ENCODE measurements at regions not wholly inside any gene's neighbourhood (a gene's known extent, or its start where the extent isn't known, plus 50 kb on each side); places are given as distances from the start of the nearest gene placed in this dataset.
"Not testable (repeated sequence)": the region's sequence is repeated elsewhere in the genome, so short reads cannot be mapped to it uniquely, and the experiment has no call there.

- TF ChIP-seq CTCF (IDR thresholded peaks at IDR 0.05; ENCODE audit: insufficient read depth, low read depth, low read length) = no peak
- Histone ChIP-seq H3K27me3 (ENCODE audit: control insufficient read depth, insufficient read depth, low read length) (no peaks in the 10 kb centered on the region), H3K4me3 (ENCODE audit: low read depth, low read length) (no peak overlapping the region), H3K36me3 (ENCODE audit: control insufficient read depth, insufficient read depth, low read length) (no peaks in the 10 kb centered on the region; the same call in 1 of the 2 replicates)
- ChIA-PET CTCF (interaction anchor here (0.6 kb wide), 1 partner anchor 486 kb away, joined by 3 read pairs; no protein-coding TSS in a partner anchor), POLR2A (interaction anchor here (0.7 kb wide), 1 partner anchor 24 kb away, joined by 14 read pairs; no protein-coding TSS in a partner anchor)
- DNase-seq (ENCODE audit: low read depth) = no peak
Measured at GRCh38 chr10:80025281-80025680, 53.2 kb upstream of the TMEM254 start.

- H3K27me3 ChIP-seq (ENCODE audit: control insufficient read depth, insufficient read depth, low read length); H3K4me3 ChIP-seq (ENCODE audit: low read depth, low read length); POLR2A ChIA-PET; DNase-seq (ENCODE audit: low read depth); CTCF ChIA-PET; H3K36me3 ChIP-seq (ENCODE audit: control insufficient read depth, insufficient read depth, low read length): not testable (repeated sequence)
Measured at GRCh38 chr10:80022408-80023001, 56.0 kb upstream of the TMEM254 start.

GRCh38 chr10:80018406-80018984 is 60.0 kb upstream of the TMEM254 start:
- H3K27me3 ChIP-seq (ENCODE audit: control insufficient read depth, insufficient read depth, low read length); DNase-seq (ENCODE audit: low read depth); H3K36me3 ChIP-seq (ENCODE audit: control insufficient read depth, insufficient read depth, low read length); H3K4me3 ChIP-seq (ENCODE audit: low read depth, low read length); CTCF ChIA-PET; POLR2A ChIA-PET: not testable (repeated sequence)

DNA sequence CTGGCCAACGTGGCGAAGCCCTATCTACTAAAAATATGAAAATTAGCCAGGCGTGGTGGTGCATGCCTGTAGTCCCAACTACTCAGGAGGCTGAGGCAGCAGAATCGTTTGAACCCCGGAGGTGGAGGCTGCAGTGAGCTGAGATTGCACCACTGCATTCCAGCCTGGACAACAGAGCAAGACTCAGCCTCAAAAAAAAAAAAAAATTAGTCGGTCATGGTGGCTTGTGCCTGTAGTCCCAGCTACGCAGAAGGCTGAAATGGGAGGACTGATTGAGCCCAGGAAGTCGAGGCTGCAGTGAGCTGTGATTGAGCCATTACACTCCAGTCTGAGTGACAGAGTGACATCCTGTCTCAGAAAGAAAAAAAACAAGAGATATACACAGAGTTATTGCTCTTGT is 61.3 kb upstream of the TMEM254 start:
- H3K27me3 ChIP-seq (ENCODE audit: control insufficient read depth, insufficient read depth, low read length); POLR2A ChIA-PET; H3K36me3 ChIP-seq (ENCODE audit: control insufficient read depth, insufficient read depth, low read length); DNase-seq (ENCODE audit: low read depth); CTCF ChIA-PET; H3K4me3 ChIP-seq (ENCODE audit: low read depth, low read length): not testable (repeated sequence)

DNA sequence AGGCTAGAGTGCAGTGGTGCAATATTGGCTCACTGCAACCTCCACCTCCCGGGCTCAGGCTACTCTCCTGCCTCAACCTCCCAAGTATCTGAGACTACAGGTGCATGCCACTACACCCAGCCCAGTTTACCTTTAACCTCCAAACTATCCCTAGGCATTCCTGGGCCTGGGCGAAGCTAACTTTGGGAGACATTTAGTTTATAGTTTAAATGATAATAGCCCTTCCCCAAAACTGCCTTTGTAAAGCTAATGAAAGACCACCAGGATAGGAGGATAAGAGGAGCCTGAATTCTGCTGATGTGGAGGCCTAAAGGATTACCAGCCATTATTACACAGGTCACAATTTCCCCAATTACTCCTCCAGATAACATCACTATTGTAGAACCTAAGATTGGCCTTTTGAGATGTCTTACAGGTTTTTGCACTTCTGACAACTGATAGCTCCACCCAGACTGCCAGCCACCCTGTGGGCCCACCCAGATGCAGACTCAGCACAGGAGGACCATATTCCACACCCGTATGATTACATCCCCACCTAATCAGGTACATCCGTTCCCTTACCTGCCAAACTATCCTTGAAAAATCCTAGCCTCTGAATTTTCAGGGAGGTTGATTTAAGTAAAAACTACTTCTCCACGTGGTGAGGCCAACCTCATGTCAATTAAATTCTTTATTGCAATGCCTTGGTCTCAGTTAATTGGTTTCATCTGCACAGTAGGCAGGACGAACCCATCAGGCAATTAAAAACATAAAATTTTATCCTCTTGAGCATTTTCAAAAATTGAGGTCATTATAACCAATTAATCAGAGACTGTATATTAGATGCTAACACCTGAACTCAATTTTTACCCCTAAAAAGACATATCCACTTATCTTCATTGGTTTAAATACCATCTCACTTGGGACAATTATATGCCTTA is 62.3 kb upstream of the TMEM254 start:
- POLR2A ChIA-PET = no interaction called here
- CTCF ChIA-PET = interaction anchor here (0.9 kb wide), 1 partner anchor 31 kb away, joined by 3 read pairs; no protein-coding TSS in a partner anchor
- no peak for DNase-seq (ENCODE audit: low read depth)

GRCh38 chr10:80013139-80013538 is 64.2 kb upstream of the SFTPD start:
- CTCF ChIA-PET; DNase-seq (ENCODE audit: low read depth); H3K4me3 ChIP-seq (ENCODE audit: low read depth, low read length); POLR2A ChIA-PET; H3K36me3 ChIP-seq (ENCODE audit: control insufficient read depth, insufficient read depth, low read length); H3K27me3 ChIP-seq (ENCODE audit: control insufficient read depth, insufficient read depth, low read length): not testable (repeated sequence)

More for the DNA sequence above, 62.3 kb upstream of the TMEM254 start:
- H3K27me3 ChIP-seq (ENCODE audit: control insufficient read depth, insufficient read depth, low read length) = peaks cover 2% of the 10 kb centered on the region; the same call in 1 of the 2 replicates
- H3K4me3 ChIP-seq (ENCODE audit: low read depth, low read length) = no peak overlapping the region
- H3K36me3 ChIP-seq (ENCODE audit: control insufficient read depth, insufficient read depth, low read length) = no peaks in the 10 kb centered on the region
- TF ChIP-seq CTCF (IDR thresholded peaks at IDR 0.05; ENCODE audit: insufficient read depth, low read depth, low read length) = no peak

- H3K36me3 ChIP-seq (ENCODE audit: control insufficient read depth, insufficient read depth, low read length); CTCF ChIA-PET; POLR2A ChIA-PET; H3K4me3 ChIP-seq (ENCODE audit: low read depth, low read length); DNase-seq (ENCODE audit: low read depth); H3K27me3 ChIP-seq (ENCODE audit: control insufficient read depth, insufficient read depth, low read length): not testable (repeated sequence)
Measured at GRCh38 chr10:80011144-80011543, 62.2 kb upstream of the SFTPD start.

Data from BJ (cell line).